ENCODE measurements at regions not wholly inside any gene's neighbourhood (a gene's known extent, or its start where the extent isn't known, plus 50 kb on each side); places are given as distances from the start of the nearest gene placed in this dataset.
"Not testable (repeated sequence)": the region's sequence is repeated elsewhere in the genome, so short reads cannot be mapped to it uniquely, and the experiment has no call there.

- no peak for DNase-seq (ENCODE audit: low spot score in 2 of 2)
- ATAC-seq (replicated peaks; ENCODE audit: extremely low read depth, poor library complexity, severe bottlenecking): no peak
- peak overlapping the region; percentile 26 for H3K27ac Mint-ChIP-seq (ENCODE audit: low read depth)
- peaks cover 31% of the 10 kb centered on the region for H3K4me1 Mint-ChIP-seq
- peaks cover 10% of the 10 kb centered on the region for H3K36me3 Mint-ChIP-seq (ENCODE audit: insufficient read depth)
- no peak overlapping the region for H3K4me3 Mint-ChIP-seq
- H3K9me3 Mint-ChIP-seq: no peaks in the 10 kb centered on the region
- H3K27me3 Mint-ChIP-seq: no peaks in the 10 kb centered on the region
Observed at GRCh38 chr1:192513697-192514096, 61.9 kb upstream of the RGS1 start.

GRCh38 chr1:192516776-192517297 is 58.7 kb upstream of the RGS1 start:
- no peaks in the 10 kb centered on the region for H3K9me3 Mint-ChIP-seq

GRCh38 chr1:192517716-192518355 is 57.7 kb upstream of the RGS1 start:
- not testable (repeated sequence) for H3K36me3 Mint-ChIP-seq (ENCODE audit: insufficient read depth); ATAC-seq (replicated peaks; ENCODE audit: extremely low read depth, poor library complexity, severe bottlenecking); H3K9me3 Mint-ChIP-seq; H3K27me3 Mint-ChIP-seq; DNase-seq (ENCODE audit: low spot score in 2 of 2); H3K4me3 Mint-ChIP-seq
- Mint-ChIP-seq H3K4me1 (peaks cover 51% of the 10 kb centered on the region), H3K27ac (ENCODE audit: low read depth) (peak overlapping the region; percentile 90)

More at GRCh38 chr1:192516776-192517297, 58.7 kb upstream of the RGS1 start:
- Mint-ChIP-seq H3K27me3 (no peaks in the 10 kb centered on the region), H3K36me3 (ENCODE audit: insufficient read depth) (peaks cover 8% of the 10 kb centered on the region), H3K4me1 (peaks cover 54% of the 10 kb centered on the region), H3K27ac (ENCODE audit: low read depth) (peak overlapping the region; percentile 90), H3K4me3 (peak overlapping the region; percentile 75)
- peak; percentile 97 for ATAC-seq (replicated peaks; ENCODE audit: extremely low read depth, poor library complexity, severe bottlenecking)
- DNase-seq (ENCODE audit: low spot score in 2 of 2): peak in 1 of 2 donors; percentile 71

- Mint-ChIP-seq H3K4me3 (no peak overlapping the region), H3K36me3 (ENCODE audit: insufficient read depth) (peaks cover 8% of the 10 kb centered on the region), H3K9me3 (no peaks in the 10 kb centered on the region), H3K27ac (ENCODE audit: low read depth) (no peak overlapping the region), H3K27me3 (no peaks in the 10 kb centered on the region), H3K4me1 (peaks cover 45% of the 10 kb centered on the region)
- DNase-seq (ENCODE audit: low spot score in 2 of 2) (no peak), ATAC-seq (replicated peaks; ENCODE audit: extremely low read depth, poor library complexity, severe bottlenecking) (no peak)
Observed at GRCh38 chr1:192518700-192519099, 56.9 kb upstream of the RGS1 start.

GRCh38 chr1:192521734-192522133 is 53.8 kb upstream of the RGS1 start:
- ATAC-seq (replicated peaks; ENCODE audit: extremely low read depth, poor library complexity, severe bottlenecking) (no peak), DNase-seq (ENCODE audit: low spot score in 2 of 2) (no peak)
- Mint-ChIP-seq H3K27ac (ENCODE audit: low read depth) (peak overlapping the region; percentile 84), H3K36me3 (ENCODE audit: insufficient read depth) (peaks cover 3% of the 10 kb centered on the region), H3K4me3 (no peak overlapping the region), H3K4me1 (peaks cover 41% of the 10 kb centered on the region), H3K9me3 (no peaks in the 10 kb centered on the region), H3K27me3 (no peaks in the 10 kb centered on the region)

- Mint-ChIP-seq H3K4me3 (no peak overlapping the region), H3K27me3 (no peaks in the 10 kb centered on the region), H3K9me3 (no peaks in the 10 kb centered on the region), H3K4me1 (peaks cover 33% of the 10 kb centered on the region), H3K36me3 (ENCODE audit: insufficient read depth) (peaks cover 1% of the 10 kb centered on the region), H3K27ac (ENCODE audit: low read depth) (no peak overlapping the region)
- ATAC-seq (replicated peaks; ENCODE audit: extremely low read depth, poor library complexity, severe bottlenecking): no peak
- DNase-seq (ENCODE audit: low spot score in 2 of 2): no peak
Observed at GRCh38 chr1:192522673-192523072, 52.9 kb upstream of the RGS1 start.

GRCh38 chr1:192524223-192524622 is 51.4 kb upstream of the RGS1 start:
- no peak for ATAC-seq (replicated peaks; ENCODE audit: extremely low read depth, poor library complexity, severe bottlenecking)
- Mint-ChIP-seq H3K4me1 (peaks cover 40% of the 10 kb centered on the region), H3K4me3 (no peak overlapping the region), H3K27me3 (no peaks in the 10 kb centered on the region), H3K27ac (ENCODE audit: low read depth) (no peak overlapping the region), H3K9me3 (no peaks in the 10 kb centered on the region), H3K36me3 (ENCODE audit: insufficient read depth) (no peaks in the 10 kb centered on the region)
- no peak for DNase-seq (ENCODE audit: low spot score in 2 of 2)
